ENCODE measurements at regions not wholly inside any gene's neighbourhood (a gene's known extent, or its start where the extent isn't known, plus 50 kb on each side); places are given as distances from the start of the nearest gene placed in this dataset.
"Not testable (repeated sequence)": the region's sequence is repeated elsewhere in the genome, so short reads cannot be mapped to it uniquely, and the experiment has no call there.

DNA sequence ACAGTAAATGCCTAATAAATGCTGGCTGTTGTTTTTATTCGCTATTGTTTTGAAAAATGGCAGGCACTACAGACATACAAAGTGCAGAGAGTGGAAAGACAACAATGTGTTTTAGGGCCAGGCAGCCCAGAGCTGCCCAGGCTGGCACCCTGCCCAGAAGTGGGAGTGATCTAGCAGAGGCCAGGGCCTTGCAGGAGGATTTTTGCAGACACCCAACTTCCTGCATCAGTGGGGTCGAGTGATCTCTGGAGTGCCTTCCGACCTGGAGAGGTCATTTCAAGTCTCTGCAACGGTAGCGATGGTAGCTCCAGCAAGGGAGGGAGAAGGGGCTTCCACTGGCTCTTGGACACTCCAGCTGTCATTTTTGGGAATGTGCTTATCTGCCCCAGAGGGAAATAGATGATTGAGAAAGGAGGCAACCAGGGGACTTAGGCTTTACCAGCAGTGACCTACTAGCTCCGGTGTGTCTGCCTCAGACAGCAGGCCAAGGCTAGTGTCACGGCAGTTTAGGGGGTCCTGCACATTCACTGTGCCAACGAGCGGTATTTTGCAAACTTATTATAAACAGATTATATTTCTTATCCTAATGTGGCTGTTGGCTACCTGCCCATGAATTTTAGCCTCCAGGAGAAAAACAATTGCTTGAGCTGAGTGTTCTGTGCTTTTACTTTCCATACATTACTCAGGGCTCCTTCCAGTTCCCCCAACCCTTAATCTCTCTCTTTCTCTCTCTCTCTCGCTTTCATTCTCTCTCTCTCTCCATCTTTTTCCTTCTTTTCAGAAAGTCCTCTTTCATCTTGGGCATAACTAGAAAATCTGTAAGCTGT lies 153.9 kb upstream of the PLGLB2 start:
- DNase-seq = not testable (repeated sequence)

DNA sequence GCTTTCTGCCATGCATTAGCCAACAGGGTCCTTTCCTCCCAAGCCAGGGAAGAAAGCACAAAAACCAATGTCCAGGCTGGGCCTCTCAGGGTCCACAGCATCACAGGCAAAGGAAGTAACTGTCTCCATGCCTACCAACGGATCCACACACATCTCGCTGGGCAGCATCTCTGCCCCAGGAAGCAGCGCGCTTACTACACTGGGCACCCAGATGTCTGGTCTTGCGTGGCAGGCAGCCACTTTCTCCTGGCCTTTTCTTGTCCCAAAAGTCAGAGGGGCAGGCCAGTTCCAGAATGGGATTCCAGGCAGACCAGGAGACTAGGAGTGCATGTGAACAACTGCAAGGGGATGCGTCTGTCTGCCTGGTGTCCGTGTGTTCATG lies 153.3 kb upstream of the PLGLB2 start:
- DNase-seq = not testable (repeated sequence)

DNA sequence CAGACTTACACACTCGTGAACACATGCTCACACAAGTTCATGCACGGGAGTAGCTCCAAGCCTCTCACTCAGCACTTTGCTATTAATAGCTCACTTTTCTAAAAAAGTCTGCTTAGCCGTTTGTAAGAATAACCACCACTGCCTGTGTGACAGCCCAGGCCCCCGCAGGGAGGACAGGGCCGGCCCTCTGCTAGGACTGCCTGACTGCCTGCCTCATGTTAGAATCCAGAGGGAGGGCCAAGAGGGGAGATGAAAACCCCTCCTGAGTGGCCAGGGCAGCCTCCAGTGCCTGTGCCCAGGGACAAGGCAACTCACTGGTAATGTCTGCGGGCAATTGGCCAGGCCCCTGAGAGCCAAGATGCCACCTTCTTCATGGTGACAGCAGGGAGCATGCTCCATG lies 152.9 kb upstream of the PLGLB2 start:
- not testable (repeated sequence) for DNase-seq

DNA sequence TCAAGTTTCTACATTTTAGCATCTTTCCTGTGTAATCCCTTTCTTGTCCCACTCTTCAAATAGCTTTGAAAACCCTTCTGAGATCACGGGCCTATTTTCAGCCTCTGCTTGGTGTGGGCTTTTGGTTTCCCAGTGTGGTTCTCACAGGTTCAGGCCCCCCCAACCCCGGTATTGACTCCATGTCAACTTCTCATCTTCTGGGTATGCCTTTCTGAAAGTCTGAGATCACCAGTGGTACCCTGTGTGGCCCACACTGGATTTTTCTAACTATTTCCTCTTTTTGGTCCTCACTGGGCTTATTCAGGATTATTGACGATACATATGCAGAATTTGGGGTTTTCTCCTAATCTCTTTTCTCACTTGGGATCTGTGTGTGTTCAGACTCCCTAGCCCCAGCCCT lies 146.9 kb upstream of the PLGLB2 start:
- DNase-seq = not testable (repeated sequence)

DNA sequence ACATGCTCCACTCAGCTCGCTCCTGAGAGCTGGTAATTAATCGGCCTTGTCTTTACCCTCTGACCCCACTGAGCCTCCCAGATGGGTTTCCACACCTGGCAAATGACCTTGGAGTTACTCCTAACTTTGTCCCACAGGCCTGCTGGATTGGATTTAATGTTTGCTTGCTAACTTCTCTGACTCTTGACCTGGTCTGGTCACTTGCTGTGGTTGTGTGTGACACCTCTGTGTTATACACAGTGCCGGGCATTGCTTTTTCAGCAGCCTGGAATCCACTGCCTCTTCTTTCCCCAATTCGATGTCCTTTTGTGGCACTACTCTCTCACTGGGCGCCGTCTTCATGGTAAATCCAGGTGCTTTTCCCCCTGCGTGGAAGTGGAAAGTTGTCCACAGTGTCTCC lies 145.8 kb upstream of the PLGLB2 start:
- not testable (repeated sequence) for DNase-seq

DNA sequence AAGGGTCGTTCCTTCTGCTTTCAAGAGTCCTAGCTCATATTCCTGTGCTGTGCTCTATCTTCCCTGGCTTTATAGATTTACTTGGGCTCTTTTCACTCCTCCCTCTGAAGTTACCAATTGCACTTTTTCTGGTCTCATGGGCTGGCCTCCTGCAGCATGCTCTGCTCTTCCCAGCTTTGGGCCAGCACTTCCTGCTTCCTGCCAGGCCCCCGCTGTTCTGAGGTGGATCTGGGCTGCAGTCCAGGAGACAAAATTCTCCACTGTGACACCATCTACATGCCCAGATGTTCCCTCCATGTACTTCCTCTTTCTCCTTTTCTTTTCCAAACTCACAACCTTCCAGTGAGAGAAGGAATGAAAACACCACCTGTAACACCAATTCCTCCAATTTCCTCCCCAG lies 145.2 kb upstream of the PLGLB2 start:
- not testable (repeated sequence) for DNase-seq

DNA sequence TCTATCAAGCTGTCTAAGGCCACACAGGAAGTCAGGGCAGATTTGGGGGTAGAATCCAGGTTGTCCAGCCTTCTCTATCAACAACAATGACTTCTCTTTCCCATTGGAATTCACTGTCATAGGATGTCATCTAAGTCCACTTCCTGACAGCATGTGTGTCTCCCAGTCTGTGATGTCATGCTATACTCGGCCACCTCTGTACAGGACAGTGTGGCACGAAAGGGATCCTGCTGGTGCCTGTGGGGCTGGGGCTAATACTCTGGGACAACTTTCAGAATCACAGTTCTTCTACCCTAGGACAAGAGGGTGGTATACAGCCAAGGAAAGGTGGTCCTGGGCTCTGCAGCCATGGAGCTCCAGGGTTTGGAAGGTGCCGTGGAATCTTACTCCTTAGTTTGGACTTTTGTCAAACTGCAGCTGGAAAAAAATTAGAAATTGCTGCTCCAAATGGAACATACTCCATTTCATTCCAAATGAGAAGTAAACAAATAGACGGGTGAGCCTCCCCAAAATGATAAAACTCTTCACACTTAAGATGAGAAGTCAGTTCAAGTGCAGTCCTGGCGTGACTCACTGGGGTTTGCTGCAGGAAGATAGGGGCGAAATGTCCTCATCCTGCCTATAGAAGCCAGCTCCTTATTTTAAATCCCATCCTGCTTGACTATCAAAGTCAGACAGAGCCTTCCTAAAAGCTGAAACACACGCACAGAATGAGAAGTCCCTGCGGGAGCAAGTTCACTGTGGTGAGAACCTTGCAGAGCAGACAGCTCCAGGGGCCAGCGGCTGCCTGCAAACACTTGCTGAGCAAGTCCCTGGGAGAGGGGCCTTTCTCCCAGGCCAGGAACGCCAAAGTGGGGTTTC lies 144.2 kb upstream of the PLGLB2 start:
- not testable (repeated sequence) for DNase-seq

DNA sequence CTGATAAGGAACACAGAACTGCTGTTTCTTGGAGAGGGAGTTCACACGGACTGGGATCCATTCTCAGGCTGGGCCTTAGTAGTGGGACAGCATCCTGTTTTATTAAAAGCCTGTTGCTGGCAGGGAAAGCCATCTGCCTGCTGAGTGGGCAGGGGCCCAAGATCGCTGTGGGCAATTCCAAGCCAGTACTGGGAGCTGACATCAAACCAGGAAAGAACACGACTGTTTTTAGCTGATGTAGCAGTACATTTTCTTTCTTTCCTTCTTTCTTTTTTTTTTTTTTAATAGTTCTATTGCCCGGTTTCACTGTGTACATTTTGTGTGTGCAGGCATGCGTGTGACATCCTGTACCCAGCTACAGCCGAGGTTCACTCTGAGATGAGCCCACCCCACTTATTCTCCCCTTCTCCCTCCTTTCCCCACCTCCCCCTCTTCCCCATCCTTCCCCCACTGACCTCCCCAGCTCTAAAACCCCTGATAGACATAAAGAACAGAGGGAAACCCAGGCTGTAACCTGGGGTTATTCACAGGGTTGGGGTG lies 143.5 kb upstream of the PLGLB2 start:
- DNase-seq = not testable (repeated sequence)

DNA sequence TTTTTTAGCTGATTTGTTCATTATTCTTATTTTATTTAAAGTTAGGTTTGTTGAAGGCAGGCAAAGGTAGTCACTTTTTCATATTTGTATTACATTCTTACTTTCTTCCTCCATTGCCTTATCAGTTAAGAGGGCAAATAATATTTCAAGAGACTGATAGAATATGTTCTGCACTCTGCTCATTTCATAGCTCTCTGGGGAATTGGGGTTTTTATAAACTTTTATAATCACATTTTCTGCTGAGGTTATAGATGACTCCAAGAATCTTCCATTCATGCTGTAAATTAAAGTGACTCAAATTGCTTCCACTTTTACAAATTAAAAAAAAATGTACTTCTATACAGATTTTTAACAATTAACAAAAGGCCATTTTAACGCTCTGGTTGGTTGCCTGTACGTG lies 142.9 kb upstream of the PLGLB2 start:
- DNase-seq = not testable (repeated sequence)

DNA sequence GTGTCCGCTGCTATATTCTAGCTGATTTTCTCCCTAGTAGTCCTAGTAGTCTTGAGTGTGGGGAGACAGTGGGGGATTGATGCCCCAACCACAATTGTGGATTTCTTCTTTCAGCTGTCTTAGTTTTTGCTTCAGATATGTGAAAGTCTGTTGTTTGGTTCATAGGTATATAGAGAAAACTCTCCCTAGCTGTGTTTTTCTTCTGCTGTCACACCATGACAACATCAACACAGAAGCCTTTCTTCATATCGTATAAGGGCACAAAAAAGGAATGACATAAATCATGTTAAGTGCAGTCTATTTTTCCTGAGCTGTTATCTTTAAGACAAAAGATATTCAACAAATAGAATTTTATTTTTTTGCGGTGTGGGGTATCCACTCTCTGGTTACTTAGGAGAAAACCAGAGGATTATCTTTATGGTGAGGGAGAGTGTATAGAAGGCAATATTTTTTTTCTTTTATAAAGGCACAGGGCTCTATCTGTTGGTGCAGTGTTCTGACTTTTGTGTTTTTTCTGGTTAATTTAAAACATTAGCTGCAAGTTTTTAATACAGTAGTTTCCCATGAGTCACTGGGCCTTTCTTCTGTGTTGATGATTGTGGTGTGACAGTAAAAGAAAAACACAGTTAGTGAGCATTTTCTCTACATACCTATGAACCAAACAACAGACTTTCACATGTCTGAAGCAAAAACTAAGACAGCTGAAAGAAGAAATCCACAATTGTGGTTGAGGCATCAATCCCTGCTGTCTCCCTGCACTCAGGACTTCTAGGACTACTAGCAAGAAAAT lies 139.3 kb upstream of the PLGLB2 start:
- DNase-seq = not testable (repeated sequence)

DNA sequence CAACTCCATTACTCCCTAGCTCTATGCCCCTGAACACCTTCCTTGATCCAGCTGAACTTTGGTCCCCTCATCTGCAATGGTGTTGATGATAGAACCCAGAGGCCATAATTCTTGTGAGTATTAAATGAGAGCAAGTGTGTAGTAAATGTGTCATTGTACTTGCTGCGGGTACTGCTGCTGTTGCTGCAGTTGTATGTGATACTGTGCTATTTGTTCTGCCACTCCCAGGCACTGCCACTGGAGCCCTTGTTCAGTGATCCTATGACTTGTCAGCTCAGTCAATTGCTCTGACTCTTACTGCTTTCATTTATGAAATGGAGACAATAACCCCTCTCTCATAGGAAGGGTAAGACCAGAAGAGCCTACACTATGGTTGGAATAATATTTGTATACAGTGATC lies 136.9 kb upstream of the PLGLB2 start:
- DNase-seq = not testable (repeated sequence)

DNA sequence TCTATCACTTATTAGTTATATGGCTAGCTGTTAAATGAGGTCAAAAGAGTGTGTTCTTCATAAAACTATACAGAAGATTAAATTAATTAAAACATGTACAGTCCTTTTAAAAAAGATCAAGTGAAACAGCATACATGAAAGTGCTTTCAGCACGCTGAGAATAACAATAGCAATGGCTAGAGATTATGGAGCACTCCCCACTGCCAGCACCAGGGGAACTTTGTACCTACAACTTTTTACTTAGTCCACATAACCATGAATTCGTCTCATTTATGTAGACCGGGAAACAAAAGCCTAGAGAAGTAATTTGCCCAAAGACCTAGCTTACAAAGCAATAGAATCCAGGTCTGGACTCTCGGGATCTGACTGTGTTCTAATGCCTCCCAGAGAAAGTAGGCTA lies 136.5 kb upstream of the PLGLB2 start:
- DNase-seq = not testable (repeated sequence)

DNA sequence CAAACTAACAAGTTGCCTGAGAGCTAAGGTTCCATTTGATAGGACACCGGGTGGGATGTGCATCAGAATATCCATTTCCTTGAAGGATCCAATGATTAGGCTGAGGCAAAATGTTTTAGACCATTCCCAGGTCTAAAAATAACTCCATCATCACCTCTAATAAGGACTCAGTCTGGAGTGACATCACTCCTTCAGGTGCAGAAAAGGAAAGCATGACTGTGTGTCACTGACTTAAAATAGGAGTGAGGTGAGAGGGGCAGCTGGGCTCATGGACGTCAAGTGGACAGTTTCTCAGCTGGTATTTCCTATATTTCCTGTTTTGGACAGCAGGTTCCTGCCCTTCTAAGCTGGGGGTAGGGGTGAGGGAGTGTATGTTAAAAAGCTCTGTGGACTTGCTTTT lies 135.9 kb upstream of the PLGLB2 start:
- DNase-seq = not testable (repeated sequence)

DNA sequence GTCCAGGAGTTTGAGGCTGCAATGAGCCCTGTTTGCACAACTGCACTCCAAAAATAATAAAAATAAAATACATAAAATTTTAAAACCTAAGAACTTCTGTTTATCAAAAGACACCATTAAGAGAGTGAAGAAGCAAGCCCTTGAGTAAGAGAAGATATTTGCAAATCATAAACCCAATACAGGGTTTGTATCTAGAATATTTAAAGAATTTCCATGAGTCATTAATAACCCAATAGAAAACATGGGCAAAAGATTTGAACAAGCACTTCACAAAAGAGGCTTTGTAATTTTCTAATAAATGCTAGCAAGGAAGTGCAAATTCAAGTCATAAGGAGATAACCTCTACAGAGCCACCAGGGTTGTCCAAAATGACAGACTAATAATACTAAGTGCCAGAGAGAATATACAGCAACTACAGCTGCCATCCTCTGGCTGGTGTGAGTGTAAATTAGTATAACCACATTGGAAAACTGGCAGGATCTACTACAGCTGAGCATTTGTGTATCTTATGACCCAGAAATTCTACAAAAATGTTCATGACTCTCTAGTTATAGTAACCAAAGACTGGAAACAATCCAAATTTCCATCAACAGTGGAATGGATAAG lies 133.0 kb upstream of the PLGLB2 start:
- DNase-seq = not testable (repeated sequence)

DNA sequence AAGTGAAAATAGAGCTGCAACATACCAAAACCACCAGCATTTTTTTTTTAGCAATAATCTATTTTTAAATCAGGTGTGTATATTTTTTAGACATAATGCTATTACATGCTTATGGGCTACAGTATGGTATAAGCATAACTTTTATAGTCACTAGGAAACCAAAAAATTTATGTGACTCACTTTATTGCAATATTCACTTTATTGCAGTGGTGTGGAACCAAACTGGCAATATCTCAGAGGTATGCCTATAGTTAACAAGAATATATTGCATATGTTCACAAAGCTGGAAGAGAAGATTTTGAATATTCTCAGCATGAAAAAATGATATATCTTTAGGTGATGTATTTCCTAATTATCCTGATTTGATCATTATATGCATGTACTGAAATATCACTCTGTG lies 128.8 kb upstream of the PLGLB2 start:
- not testable (repeated sequence) for DNase-seq

DNA sequence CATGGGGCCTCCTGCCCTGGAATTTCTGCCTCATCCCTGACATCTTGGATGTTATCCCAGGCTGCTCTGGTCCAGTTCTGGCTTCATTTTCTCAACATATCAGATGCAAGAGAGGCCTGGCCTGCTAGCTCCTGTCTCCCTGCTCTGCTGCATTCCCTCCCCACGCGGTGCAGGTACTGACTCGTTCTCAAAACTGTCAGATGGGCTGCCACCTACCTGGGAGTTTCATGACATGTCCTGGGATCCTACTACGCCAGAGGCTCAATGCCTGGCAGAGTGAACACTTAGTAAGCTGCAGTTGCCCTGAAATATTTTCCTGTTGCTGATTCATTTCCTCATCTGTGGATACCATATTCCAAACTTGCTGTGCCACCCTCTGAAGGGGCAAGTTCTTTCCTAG lies 126.7 kb upstream of the PLGLB2 start:
- not testable (repeated sequence) for DNase-seq

DNA sequence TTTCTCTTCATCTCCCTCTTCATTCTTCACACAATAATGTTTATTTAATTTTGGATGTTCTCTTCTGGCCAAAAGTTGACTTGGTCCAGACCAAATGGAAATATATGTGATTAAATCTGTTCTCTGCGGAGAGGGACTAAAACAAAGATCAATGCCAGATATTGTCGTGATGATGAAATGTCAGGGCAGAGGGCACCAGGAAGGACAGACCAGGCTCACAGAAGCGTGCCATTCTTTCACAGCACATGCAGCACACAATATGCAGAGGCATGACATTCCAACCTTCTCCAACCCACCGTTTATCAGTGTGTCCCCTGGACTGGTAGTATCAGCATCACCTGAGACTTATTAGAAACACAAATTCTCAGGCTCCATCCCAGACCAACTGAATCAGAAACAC lies 125.2 kb upstream of the PLGLB2 start:
- not testable (repeated sequence) for DNase-seq

DNA sequence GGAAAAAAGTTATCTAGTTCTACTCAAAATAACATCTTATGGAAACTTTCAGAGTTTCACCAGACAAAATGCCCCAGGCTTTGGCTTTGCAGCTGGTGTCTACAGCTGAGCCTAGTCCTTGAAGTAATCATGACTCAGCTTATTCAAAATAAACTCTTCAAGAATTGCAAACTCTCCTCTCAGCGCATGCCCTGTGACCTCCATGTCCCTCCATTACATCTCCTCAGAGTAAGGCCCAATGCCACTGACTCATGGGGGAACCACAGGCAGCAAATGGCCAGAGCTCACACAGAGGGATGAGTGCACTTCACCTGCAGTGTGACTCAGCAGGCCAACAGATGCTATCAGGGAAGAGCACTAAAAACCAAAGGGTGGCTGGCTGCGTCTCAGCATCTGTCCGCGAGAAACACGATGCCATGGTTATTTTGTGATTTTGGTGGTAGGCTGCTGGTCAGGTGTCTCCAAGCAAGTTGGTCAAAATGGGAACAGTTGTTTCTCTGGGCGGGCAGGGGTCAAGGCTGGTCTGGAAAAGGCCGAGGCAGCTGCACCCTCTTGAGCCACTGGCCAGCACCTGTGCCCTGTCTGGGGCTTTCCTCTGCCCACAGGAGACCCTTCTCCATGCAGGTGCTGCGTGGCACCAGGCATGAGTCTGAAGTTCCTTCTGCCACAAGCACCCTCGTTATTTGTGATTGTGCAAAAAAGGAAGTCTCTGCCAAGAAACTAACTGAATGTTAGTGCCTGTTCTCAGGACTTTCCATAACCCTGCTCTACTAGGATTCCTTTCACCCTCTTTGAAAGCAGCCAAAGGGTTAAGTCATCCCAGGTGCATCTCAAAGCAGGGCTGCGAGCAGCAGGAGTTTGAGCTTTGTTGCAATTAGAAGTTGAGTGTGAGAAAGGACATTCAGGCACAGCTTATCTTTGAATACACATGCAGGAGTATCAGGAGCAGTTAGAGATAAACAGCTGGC lies 118.1 kb upstream of the PLGLB2 start:
- not testable (repeated sequence) for DNase-seq

DNA sequence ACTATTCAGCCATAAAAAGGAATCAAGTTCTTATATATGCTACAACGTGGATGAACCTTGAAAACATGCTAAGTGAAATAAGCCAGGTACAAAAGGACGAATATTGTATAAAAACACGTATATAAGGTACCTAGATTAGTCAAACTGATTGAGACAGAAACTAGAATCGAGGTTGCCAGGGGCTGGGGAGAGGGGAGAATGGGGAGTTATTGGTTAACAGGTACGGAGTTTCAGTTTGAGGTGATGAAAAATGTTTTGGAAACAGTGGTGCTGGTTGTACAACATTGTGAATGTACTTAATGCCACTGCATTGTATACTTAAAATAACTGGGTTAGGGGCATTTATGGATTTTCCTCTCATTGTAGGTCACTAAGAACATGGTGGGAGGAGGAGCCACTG lies 117.0 kb upstream of the PLGLB2 start:
- DNase-seq = not testable (repeated sequence)

DNA sequence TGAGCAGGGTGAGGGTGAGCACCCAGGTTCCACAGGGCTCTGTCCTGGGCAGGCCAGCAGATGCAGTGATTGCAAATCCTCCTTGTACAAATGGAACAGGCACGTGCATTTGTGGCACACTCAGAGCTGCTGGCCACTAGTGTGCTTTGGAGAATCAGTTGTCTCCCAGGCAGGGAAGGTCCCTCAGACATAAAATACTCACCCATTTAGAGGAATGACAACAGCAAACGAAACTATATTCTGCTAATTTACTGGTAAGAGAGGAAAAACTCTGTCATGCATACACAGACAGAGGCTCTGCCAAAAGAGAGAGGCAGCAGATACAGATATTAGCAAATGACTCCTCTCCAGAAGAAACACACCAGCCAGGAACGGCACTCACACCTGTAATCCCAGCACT lies 116.5 kb upstream of the PLGLB2 start:
- not testable (repeated sequence) for DNase-seq

All from Kasumi-1 (cell line).